Activated naive CD8-positive, alpha-beta T cell treated with anti-CD3 and anti-CD28 coated beads, Interleukin-2, amount 10 ng/mL, durations not matched to agents 7 days and 5 days (primary cell): ENCODE measurements at regions not wholly inside any gene's neighbourhood (a gene's known extent, or its start where the extent isn't known, plus 50 kb on each side); places are given as distances from the start of the nearest gene placed in this dataset.
"Not testable (repeated sequence)": the region's sequence is repeated elsewhere in the genome, so short reads cannot be mapped to it uniquely, and the experiment has no call there.

ENCODE experiments used
- ATAC-seq: fragments of 150-1000 bp; cut with Tn5 transposase; one replicate; pipeline ENCODE4 v1.10.0; 2021; ENCODE audit warnings: low read depth, moderate library complexity
- POLR2A ChIA-PET: fragments of 350-600 bp; sonication (Branson Sonifier 250); formaldehyde crosslinking; loops from one replicate; lab custom pipeline; 2021; ENCODE audit warnings: antibody characterized with exemption; lab: Charles Lee
- DNase-seq: peaks from one replicate; pipeline ENCODE4 v3.0.0; 2021
- H3K27ac Mint-ChIP-seq: one replicate; pipeline ENCODE4 v1.8.0; 2022; ENCODE audit warnings: mild to moderate bottlenecking, mixed read lengths
- H3K27me3 Mint-ChIP-seq: one replicate; pipeline ENCODE4 v1.8.0; 2022; ENCODE audit warnings: mild to moderate bottlenecking, moderate library complexity, mixed read lengths
- H3K36me3 Mint-ChIP-seq: one replicate; pipeline ENCODE4 v1.8.0; 2021; ENCODE audit warnings: mild to moderate bottlenecking, mixed read lengths
- H3K4me1 Mint-ChIP-seq: one replicate; pipeline ENCODE4 v1.8.0; 2021; ENCODE audit warnings: mixed read lengths
- H3K4me3 Mint-ChIP-seq: one replicate; pipeline ENCODE4 v1.8.0; 2022; ENCODE audit warnings: mild to moderate bottlenecking, moderate library complexity, mixed read lengths
- H3K9me3 Mint-ChIP-seq: one replicate; pipeline ENCODE4 v1.8.0; 2021; ENCODE audit warnings: mixed read lengths

GRCh38 chr18:55988537-55988936 is 400.5 kb upstream of the TCF4 start:
- Mint-ChIP-seq H3K36me3 (no peaks in the 10 kb centered on the region), H3K9me3 (peaks cover 3% of the 10 kb centered on the region), H3K27ac (no peak overlapping the region), H3K27me3 (no peaks in the 10 kb centered on the region), H3K4me1 (no peaks in the 10 kb centered on the region), H3K4me3 (no peak overlapping the region)
- no peak for DNase-seq
- ATAC-seq: no peak
- POLR2A ChIA-PET: no interaction called here

DNA sequence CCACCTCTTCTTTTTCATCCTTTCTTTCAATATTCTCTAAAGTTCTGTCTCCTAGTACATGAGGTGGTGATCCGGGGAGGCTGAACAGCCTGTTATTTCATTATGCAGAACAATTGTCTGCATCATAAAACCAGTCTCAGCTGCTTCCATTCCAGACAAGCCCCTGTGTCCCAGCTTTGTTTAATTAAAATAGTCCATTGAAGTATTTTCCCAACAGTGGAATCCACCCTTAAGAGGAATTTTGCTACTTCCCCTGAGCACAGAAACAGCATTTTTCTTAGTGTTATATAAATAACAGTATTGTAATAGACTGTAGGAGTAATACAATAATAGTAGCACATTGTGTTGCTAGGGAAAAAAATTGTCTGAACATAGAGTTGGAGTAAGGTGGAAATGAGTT is 395.4 kb upstream of the TCF4 start:
- Mint-ChIP-seq H3K27me3 (no peaks in the 10 kb centered on the region), H3K4me3 (no peak overlapping the region), H3K4me1 (no peaks in the 10 kb centered on the region), H3K9me3 (peaks cover 3% of the 10 kb centered on the region), H3K27ac (no peak overlapping the region), H3K36me3 (no peaks in the 10 kb centered on the region)
- ATAC-seq: no peak
- DNase-seq: no peak
- POLR2A ChIA-PET: no interaction called here

GRCh38 chr18:55982992-55983391 is 395.0 kb upstream of the TCF4 start:
- Mint-ChIP-seq H3K27me3 (no peaks in the 10 kb centered on the region), H3K36me3 (no peaks in the 10 kb centered on the region), H3K9me3 (peaks cover 2% of the 10 kb centered on the region), H3K27ac (no peak overlapping the region), H3K4me1 (no peaks in the 10 kb centered on the region), H3K4me3 (no peak overlapping the region)
- ATAC-seq (no peak), DNase-seq (no peak)
- POLR2A ChIA-PET: no interaction called here

- H3K27me3 Mint-ChIP-seq: no peaks in the 10 kb centered on the region
- H3K36me3 Mint-ChIP-seq: no peaks in the 10 kb centered on the region
- H3K4me3 Mint-ChIP-seq: no peak overlapping the region
- H3K4me1 Mint-ChIP-seq: no peaks in the 10 kb centered on the region
- DNase-seq: no peak
- no peak overlapping the region for H3K27ac Mint-ChIP-seq
- ATAC-seq: no peak
- POLR2A ChIA-PET: no interaction called here
- no peaks in the 10 kb centered on the region for H3K9me3 Mint-ChIP-seq
Observed at GRCh38 chr18:55981712-55982475, 393.9 kb upstream of the TCF4 start.

- H3K27me3 Mint-ChIP-seq: no peaks in the 10 kb centered on the region
- no peak overlapping the region for H3K4me3 Mint-ChIP-seq
- ATAC-seq (no peak), DNase-seq (no peak)
- H3K27ac Mint-ChIP-seq: no peak overlapping the region
- peaks cover 2% of the 10 kb centered on the region for H3K4me1 Mint-ChIP-seq
- POLR2A ChIA-PET: no interaction called here
- H3K9me3 Mint-ChIP-seq: no peaks in the 10 kb centered on the region
- no peaks in the 10 kb centered on the region for H3K36me3 Mint-ChIP-seq
Observed at GRCh38 chr18:55974521-55974920, 386.5 kb upstream of the TCF4 start.

- Mint-ChIP-seq H3K36me3 (no peaks in the 10 kb centered on the region), H3K27me3 (no peaks in the 10 kb centered on the region), H3K9me3 (no peaks in the 10 kb centered on the region), H3K4me3 (no peak overlapping the region), H3K4me1 (peaks cover 2% of the 10 kb centered on the region), H3K27ac (no peak overlapping the region)
- DNase-seq (no peak), ATAC-seq (no peak)
- POLR2A ChIA-PET: no interaction called here
Observed at GRCh38 chr18:55968550-55968949, 380.6 kb upstream of the TCF4 start.

DNA sequence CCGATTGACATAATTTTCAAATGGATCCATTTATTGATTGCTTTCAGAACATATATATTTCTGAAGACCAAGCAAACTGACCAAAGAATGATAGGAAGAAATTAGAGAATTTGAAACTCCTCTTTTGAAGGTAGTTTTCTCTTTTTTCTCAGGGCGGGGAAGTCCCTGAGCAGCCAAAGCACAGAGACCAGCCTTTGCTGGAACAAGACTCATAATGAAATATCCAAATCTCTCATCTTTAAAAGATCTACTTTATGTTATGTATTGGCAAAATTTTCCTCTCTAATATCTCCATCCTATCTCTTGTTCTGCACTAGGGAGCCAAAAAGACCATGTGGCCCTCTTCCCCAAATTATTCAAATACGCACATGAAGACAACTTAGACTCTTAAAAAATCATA is 379.0 kb upstream of the TCF4 start:
- peaks cover 2% of the 10 kb centered on the region for H3K4me1 Mint-ChIP-seq
- H3K4me3 Mint-ChIP-seq: no peak overlapping the region
- no peaks in the 10 kb centered on the region for H3K9me3 Mint-ChIP-seq
- no peak overlapping the region for H3K27ac Mint-ChIP-seq
- no peak for ATAC-seq
- DNase-seq: no peak
- no peaks in the 10 kb centered on the region for H3K36me3 Mint-ChIP-seq
- POLR2A ChIA-PET: no interaction called here
- H3K27me3 Mint-ChIP-seq: no peaks in the 10 kb centered on the region

DNA sequence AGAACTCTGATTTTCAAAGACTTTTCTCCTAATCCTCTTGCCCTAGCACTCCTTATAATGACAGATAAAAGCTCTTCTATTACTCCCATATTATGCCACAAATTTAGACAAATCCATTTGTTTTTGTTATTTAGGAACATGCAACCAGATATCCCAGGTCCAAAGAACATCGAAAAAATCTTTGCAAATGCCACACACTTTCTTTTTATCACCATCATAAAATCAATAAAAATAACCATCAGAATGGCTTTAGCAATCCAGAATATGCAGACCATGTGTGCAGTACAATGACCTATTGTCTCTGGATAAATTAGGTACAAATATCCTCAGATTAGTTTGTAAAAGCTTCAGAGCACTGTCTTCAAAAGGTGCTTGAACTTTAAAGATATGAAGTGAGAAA is 376.2 kb upstream of the TCF4 start:
- no peaks in the 10 kb centered on the region for H3K9me3 Mint-ChIP-seq
- no peaks in the 10 kb centered on the region for H3K4me1 Mint-ChIP-seq
- no peaks in the 10 kb centered on the region for H3K36me3 Mint-ChIP-seq
- POLR2A ChIA-PET: no interaction called here
- no peaks in the 10 kb centered on the region for H3K27me3 Mint-ChIP-seq
- DNase-seq (no peak), ATAC-seq (no peak)
- no peak overlapping the region for H3K4me3 Mint-ChIP-seq
- H3K27ac Mint-ChIP-seq: no peak overlapping the region

- no peak for ATAC-seq
- no peak for DNase-seq
- POLR2A ChIA-PET: no interaction called here
- no peaks in the 10 kb centered on the region for H3K27me3 Mint-ChIP-seq
- H3K4me1 Mint-ChIP-seq: no peaks in the 10 kb centered on the region
- no peak overlapping the region for H3K4me3 Mint-ChIP-seq
- no peaks in the 10 kb centered on the region for H3K36me3 Mint-ChIP-seq
- H3K27ac Mint-ChIP-seq: no peak overlapping the region
- H3K9me3 Mint-ChIP-seq: peaks cover 8% of the 10 kb centered on the region
Observed at GRCh38 chr18:55953326-55953725, 365.3 kb upstream of the TCF4 start.

GRCh38 chr18:55951738-55952137 is 363.7 kb upstream of the TCF4 start:
- ATAC-seq, H3K4me3 Mint-ChIP-seq, H3K27me3 Mint-ChIP-seq, H3K9me3 Mint-ChIP-seq, H3K4me1 Mint-ChIP-seq, H3K27ac Mint-ChIP-seq, DNase-seq, H3K36me3 Mint-ChIP-seq, POLR2A ChIA-PET: not testable (repeated sequence)

DNA sequence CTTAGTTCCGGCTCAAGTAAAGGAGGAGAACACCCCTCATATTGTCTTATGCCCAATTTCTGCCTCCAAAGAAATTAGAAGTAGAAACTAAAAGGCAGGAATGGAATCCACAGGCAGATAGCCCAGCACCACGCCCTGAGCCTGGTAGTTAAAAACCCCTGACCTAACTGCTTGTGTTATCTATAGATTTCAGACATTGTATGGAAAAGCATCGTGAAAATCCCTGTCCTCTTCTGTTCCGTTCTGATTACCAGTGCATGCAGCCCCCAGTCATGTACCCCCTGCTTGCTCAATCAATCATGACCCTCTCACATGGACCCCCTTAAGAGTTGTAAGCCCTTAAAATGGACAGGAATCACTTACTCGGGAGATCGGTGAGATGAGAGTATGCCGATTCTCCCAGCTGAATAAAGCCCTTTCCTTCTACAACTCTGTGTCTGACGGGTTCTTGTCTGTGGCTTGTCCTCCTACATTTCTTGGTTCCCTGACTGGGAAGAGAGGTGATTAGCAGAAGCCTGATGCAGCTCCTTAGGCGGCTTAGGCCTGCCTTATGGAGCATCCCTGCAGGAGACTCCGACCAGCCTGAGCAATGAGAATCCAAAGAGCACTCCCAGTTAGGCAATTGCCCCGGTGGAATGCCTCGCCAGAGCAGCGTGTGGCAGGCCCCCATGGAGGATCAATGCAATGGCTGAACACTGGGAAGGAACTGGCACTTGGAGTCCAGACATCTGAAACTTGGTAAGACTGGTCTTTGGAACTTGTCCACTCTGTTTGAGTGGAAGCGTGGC is 362.6 kb upstream of the TCF4 start:
- no peak for ATAC-seq
- DNase-seq: no peak
- Mint-ChIP-seq H3K36me3 (no peaks in the 10 kb centered on the region), H3K27ac (no peak overlapping the region), H3K9me3 (peaks cover 7% of the 10 kb centered on the region), H3K4me3 (no peak overlapping the region), H3K27me3 (no peaks in the 10 kb centered on the region), H3K4me1 (no peaks in the 10 kb centered on the region)
- POLR2A ChIA-PET: no interaction called here

GRCh38 chr18:55934821-55935220 is 346.8 kb upstream of the TCF4 start:
- POLR2A ChIA-PET: no interaction called here
- no peaks in the 10 kb centered on the region for H3K36me3 Mint-ChIP-seq
- no peaks in the 10 kb centered on the region for H3K4me1 Mint-ChIP-seq
- H3K9me3 Mint-ChIP-seq: peaks cover 4% of the 10 kb centered on the region
- H3K27ac Mint-ChIP-seq: no peak overlapping the region
- no peak for DNase-seq
- H3K4me3 Mint-ChIP-seq: no peak overlapping the region
- no peak for ATAC-seq
- no peaks in the 10 kb centered on the region for H3K27me3 Mint-ChIP-seq

GRCh38 chr18:55932675-55933074 is 344.7 kb upstream of the TCF4 start:
- no peak for ATAC-seq
- Mint-ChIP-seq H3K4me3 (no peak overlapping the region), H3K27me3 (no peaks in the 10 kb centered on the region), H3K9me3 (peaks cover 4% of the 10 kb centered on the region), H3K36me3 (no peaks in the 10 kb centered on the region), H3K27ac (no peak overlapping the region), H3K4me1 (no peaks in the 10 kb centered on the region)
- POLR2A ChIA-PET: no interaction called here
- no peak for DNase-seq

GRCh38 chr18:55927831-55928230 is 339.8 kb upstream of the TCF4 start:
- Mint-ChIP-seq H3K27me3 (no peaks in the 10 kb centered on the region), H3K9me3 (no peaks in the 10 kb centered on the region), H3K4me1 (no peaks in the 10 kb centered on the region), H3K36me3 (no peaks in the 10 kb centered on the region), H3K4me3 (no peak overlapping the region), H3K27ac (no peak overlapping the region)
- DNase-seq: no peak
- POLR2A ChIA-PET: no interaction called here
- no peak for ATAC-seq
